Neural progenitor cell (in vitro differentiated cells): ENCODE measurements at regions not wholly inside any gene's neighbourhood (a gene's known extent, or its start where the extent isn't known, plus 50 kb on each side); places are given as distances from the start of the nearest gene placed in this dataset.

ENCODE experiments used
- DNase-seq: peaks from one replicate; pipeline ENCODE4 v3.0.0-alpha.2; 2016; ENCODE audit warnings: low spot score
- H2AFZ ChIP-seq: fragments of 200-600 bp; sonication (generic); replicated peaks from 2 replicates; pipeline ENCODE4 v1.6.1; 2016; ENCODE audit warnings: antibody characterized with exemption
- H3F3A ChIP-seq: fragments of 200-600 bp; sonication (generic); 2 replicates; pipeline ENCODE4 v1.6.1; 2016; ENCODE audit warnings: antibody characterized with exemption, low read depth
- H3K27ac ChIP-seq: fragments of 200-600 bp; sonication (generic); 2 replicates; pipeline ENCODE4 v1.5.1; 2016; ENCODE audit warnings: mild to moderate bottlenecking
- H3K27me3 ChIP-seq: fragments of 200-600 bp; sonication (generic); 2 replicates; pipeline ENCODE4 v1.6.1; 2016; ENCODE audit warnings: mild to moderate bottlenecking, moderate library complexity
- H3K36me3 ChIP-seq: fragments of 200-600 bp; sonication (generic); 2 replicates; pipeline ENCODE4 v1.5.1; 2016
- H3K4me1 ChIP-seq: fragments of 200-600 bp; sonication (generic); 2 replicates; pipeline ENCODE4 v1.6.1; 2016; ENCODE audit warnings: mixed run types
- H3K4me2 ChIP-seq: fragments of 200-600 bp; sonication (generic); 2 replicates; pipeline ENCODE4 v1.6.1; 2016
- H3K4me3 ChIP-seq: fragments of 200-600 bp; sonication (generic); 2 replicates; pipeline ENCODE4 v1.5.1; 2016
- H3K79me2 ChIP-seq: fragments of 200-600 bp; sonication (generic); 2 replicates; pipeline ENCODE4 v1.6.1; 2016; ENCODE audit warnings: low read depth
- H3K9ac ChIP-seq: fragments of 200-600 bp; sonication (generic); 2 replicates; pipeline ENCODE4 v1.6.1; 2016
- H3K9me3 ChIP-seq: fragments of 200-600 bp; sonication (generic); 2 replicates; pipeline ENCODE4 v1.5.1; 2016; ENCODE audit warnings: low read depth
- H4K20me1 ChIP-seq: fragments of 200-600 bp; sonication (generic); 2 replicates; pipeline ENCODE4 v1.6.1; 2016; ENCODE audit warnings: low read depth
- H3K27ac Mint-ChIP-seq: 3 replicates; pipeline ENCODE4 v1.8.0; 2021; ENCODE audit warnings: mixed read lengths
- H3K27me3 Mint-ChIP-seq: 2 replicates; pipeline ENCODE4 v1.8.0; 2022; ENCODE audit warnings: low read depth, mild to moderate bottlenecking, inconsistent platforms, moderate library complexity, mixed read lengths; ENCODE audit not compliant: insufficient read depth
- H3K36me3 Mint-ChIP-seq: 3 replicates; pipeline ENCODE4 v1.8.0; 2021; ENCODE audit warnings: mixed read lengths
- H3K4me1 Mint-ChIP-seq: 3 replicates; pipeline ENCODE4 v1.8.0; 2021; ENCODE audit warnings: mixed read lengths
- H3K4me3 Mint-ChIP-seq: 3 replicates; pipeline ENCODE4 v1.8.0; 2021; ENCODE audit warnings: mild to moderate bottlenecking, moderate library complexity, mixed read lengths
- H3K9me3 Mint-ChIP-seq: 3 replicates; pipeline ENCODE4 v1.8.0; 2020; ENCODE audit warnings: mixed read lengths
- EZH2 ChIP-seq: fragments of 200-600 bp; sonication (generic); IDR thresholded peaks from 2 replicates; pipeline ENCODE4 v1.6.1; 2017; ENCODE audit warnings: antibody characterized with exemption, mild to moderate bottlenecking, moderate library complexity
- EZH2phosphoT487 ChIP-seq: fragments of 200-600 bp; sonication (generic); IDR thresholded peaks from 2 replicates; pipeline ENCODE4 v1.6.1; 2017; ENCODE audit warnings: antibody characterized with exemption
- TF ChIP-seq, protein P1 (sequence below): fragments of 200-600 bp; sonication (generic); IDR thresholded peaks from 2 replicates; pipeline ENCODE4 v1.5.1; 2017; ENCODE audit warnings: antibody characterized with exemption, mild to moderate bottlenecking

DNA sequence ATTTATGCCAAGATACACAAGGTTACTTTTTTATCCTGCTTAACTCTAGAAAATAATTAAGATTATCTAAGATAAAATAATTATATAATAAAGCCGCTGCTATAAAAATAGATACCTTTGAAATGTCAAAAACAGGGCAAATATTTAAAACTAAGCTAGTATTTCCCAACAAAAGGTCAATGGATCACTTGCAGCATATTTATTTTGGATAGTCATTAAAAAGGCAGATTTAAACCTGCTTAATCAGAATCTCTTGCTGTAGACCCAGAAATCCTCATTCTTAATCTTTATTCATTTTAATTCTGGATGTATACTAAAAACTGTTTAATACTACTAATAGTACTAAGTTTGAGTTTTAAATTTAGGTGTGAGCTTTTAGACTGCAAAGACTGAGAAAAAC, 139.0 kb upstream of the CWC22 start:
- no peak overlapping the region for H3K4me3 ChIP-seq
- H3K27ac Mint-ChIP-seq, result no peak overlapping the region
- H3K9ac ChIP-seq, result no peak overlapping the region
- H3K4me3 Mint-ChIP-seq, result no peak overlapping the region
- H3K27me3 Mint-ChIP-seq, result no peaks in the 10 kb centered on the region
- H3K9me3 Mint-ChIP-seq, result no peaks in the 10 kb centered on the region
- TF ChIP-seq EZH2 (no peak), EZH2phosphoT487 (no peak)
- TF ChIP-seq, protein P1, sequence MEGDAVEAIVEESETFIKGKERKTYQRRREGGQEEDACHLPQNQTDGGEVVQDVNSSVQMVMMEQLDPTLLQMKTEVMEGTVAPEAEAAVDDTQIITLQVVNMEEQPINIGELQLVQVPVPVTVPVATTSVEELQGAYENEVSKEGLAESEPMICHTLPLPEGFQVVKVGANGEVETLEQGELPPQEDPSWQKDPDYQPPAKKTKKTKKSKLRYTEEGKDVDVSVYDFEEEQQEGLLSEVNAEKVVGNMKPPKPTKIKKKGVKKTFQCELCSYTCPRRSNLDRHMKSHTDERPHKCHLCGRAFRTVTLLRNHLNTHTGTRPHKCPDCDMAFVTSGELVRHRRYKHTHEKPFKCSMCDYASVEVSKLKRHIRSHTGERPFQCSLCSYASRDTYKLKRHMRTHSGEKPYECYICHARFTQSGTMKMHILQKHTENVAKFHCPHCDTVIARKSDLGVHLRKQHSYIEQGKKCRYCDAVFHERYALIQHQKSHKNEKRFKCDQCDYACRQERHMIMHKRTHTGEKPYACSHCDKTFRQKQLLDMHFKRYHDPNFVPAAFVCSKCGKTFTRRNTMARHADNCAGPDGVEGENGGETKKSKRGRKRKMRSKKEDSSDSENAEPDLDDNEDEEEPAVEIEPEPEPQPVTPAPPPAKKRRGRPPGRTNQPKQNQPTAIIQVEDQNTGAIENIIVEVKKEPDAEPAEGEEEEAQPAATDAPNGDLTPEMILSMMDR, result no peak
- no peaks in the 10 kb centered on the region for H3K9me3 ChIP-seq
- H3F3A ChIP-seq, result no peaks in the 10 kb centered on the region
- H3K4me2 ChIP-seq, result no peak overlapping the region
- peaks cover 2% of the 10 kb centered on the region for H3K4me1 Mint-ChIP-seq
- H3K4me1 ChIP-seq, result peaks cover 4% of the 10 kb centered on the region
- peak overlapping the region; percentile 53 for H2AFZ ChIP-seq
- H3K27ac ChIP-seq, result no peak overlapping the region
- H3K36me3 ChIP-seq, result no peaks in the 10 kb centered on the region
- no peaks in the 10 kb centered on the region for H4K20me1 ChIP-seq
- no peaks in the 10 kb centered on the region for H3K79me2 ChIP-seq
- no peaks in the 10 kb centered on the region for H3K27me3 ChIP-seq
- no peaks in the 10 kb centered on the region for H3K36me3 Mint-ChIP-seq
- no peak for DNase-seq

DNA sequence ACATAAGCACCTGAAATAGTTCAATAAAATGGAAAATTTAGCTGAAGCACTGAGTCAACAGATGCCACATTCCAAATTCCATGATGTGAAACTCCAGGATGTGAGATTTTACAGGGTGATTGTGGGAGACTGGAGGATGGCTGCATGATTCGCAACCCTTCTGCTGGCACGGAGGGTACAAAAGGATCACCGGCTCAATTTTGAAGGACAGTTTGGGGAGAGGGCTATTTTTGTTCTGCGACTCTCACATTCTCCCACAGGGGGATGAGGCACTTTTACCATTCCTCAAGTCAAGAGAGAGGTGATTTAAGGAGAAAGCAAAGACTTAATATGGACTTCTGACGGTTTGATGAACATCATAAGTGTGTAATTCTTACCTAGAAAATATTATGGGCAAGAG, 138.1 kb upstream of the CWC22 start:
- no peaks in the 10 kb centered on the region for H3K27me3 ChIP-seq
- no peaks in the 10 kb centered on the region for H3F3A ChIP-seq
- no peak overlapping the region for H3K4me2 ChIP-seq
- DNase-seq, result peak; percentile 11
- Mint-ChIP-seq H3K4me1 (peaks cover 2% of the 10 kb centered on the region), H3K4me3 (no peak overlapping the region), H3K27ac (no peak overlapping the region), H3K9me3 (no peaks in the 10 kb centered on the region), H3K36me3 (no peaks in the 10 kb centered on the region), H3K27me3 (no peaks in the 10 kb centered on the region)
- no peaks in the 10 kb centered on the region for H3K79me2 ChIP-seq
- H3K4me3 ChIP-seq, result no peak overlapping the region
- H4K20me1 ChIP-seq, result no peaks in the 10 kb centered on the region
- peaks cover 4% of the 10 kb centered on the region for H3K4me1 ChIP-seq
- H2AFZ ChIP-seq, result peak overlapping the region; percentile 82
- TF ChIP-seq, protein P1, result no peak
- no peaks in the 10 kb centered on the region for H3K9me3 ChIP-seq
- H3K9ac ChIP-seq, result no peak overlapping the region
- no peak overlapping the region for H3K27ac ChIP-seq
- no peaks in the 10 kb centered on the region for H3K36me3 ChIP-seq

DNA sequence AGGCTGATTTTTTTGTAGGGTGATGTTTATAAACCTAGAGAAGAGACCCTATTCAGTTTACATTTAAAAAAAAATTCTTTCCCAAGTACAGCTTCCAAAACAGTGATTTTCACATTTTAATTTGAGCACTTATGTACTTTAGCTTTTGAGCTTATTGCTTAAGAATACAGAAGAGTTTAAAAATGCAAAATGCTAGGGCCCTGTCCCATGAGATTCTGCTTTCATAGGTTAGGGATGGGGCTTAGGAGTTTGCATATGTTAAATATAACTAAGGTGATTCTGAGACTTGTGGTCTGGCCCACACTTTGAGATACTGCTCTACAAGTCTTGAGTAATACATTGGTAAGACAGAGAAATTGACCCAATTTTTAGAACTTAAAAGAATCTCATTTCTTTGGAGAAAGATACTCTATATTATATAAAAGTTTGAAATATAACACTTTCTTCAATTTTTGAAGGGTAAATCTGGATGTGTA, 137.3 kb upstream of the CWC22 start:
- H3K9ac ChIP-seq, result no peak overlapping the region
- no peak overlapping the region for H3K27ac ChIP-seq
- TF ChIP-seq EZH2 (no peak), EZH2phosphoT487 (no peak)
- TF ChIP-seq, protein P1, result no peak
- H2AFZ ChIP-seq, result no peak overlapping the region
- Mint-ChIP-seq H3K27ac (no peak overlapping the region), H3K4me1 (peaks cover 2% of the 10 kb centered on the region), H3K9me3 (no peaks in the 10 kb centered on the region), H3K4me3 (no peak overlapping the region), H3K36me3 (no peaks in the 10 kb centered on the region), H3K27me3 (no peaks in the 10 kb centered on the region)
- H3K4me1 ChIP-seq, result peaks cover 4% of the 10 kb centered on the region
- no peaks in the 10 kb centered on the region for H3K9me3 ChIP-seq
- H3K4me2 ChIP-seq, result no peak overlapping the region
- no peaks in the 10 kb centered on the region for H3K79me2 ChIP-seq
- no peaks in the 10 kb centered on the region for H3K27me3 ChIP-seq
- H3K36me3 ChIP-seq, result no peaks in the 10 kb centered on the region
- H3F3A ChIP-seq, result no peaks in the 10 kb centered on the region
- no peaks in the 10 kb centered on the region for H4K20me1 ChIP-seq
- no peak overlapping the region for H3K4me3 ChIP-seq
- DNase-seq, result no peak
